Activated naive CD8-positive, alpha-beta T cell treated with anti-CD3 and anti-CD28 coated beads, Interleukin-2, amount 50 U/mL, for 16 hours (primary cell): ENCODE measurements at regions not wholly inside any gene's neighbourhood (a gene's known extent, or its start where the extent isn't known, plus 50 kb on each side); places are given as distances from the start of the nearest gene placed in this dataset.
"Not testable (repeated sequence)": the region's sequence is repeated elsewhere in the genome, so short reads cannot be mapped to it uniquely, and the experiment has no call there.

ENCODE experiments used
- DNase-seq: peaks from one replicate; pipeline ENCODE4 v3.0.0-alpha.2; 2020; ENCODE audit warnings: low read depth, low spot score

GRCh38 chr17:20633268-20634059, 53.9 kb downstream of the CDRT15L2 start:
- DNase-seq: not testable (repeated sequence)

GRCh38 chr17:20640147-20640546, 60.6 kb downstream of the CDRT15L2 start:
- DNase-seq: not testable (repeated sequence)

GRCh38 chr17:20646661-20647272, 67.2 kb downstream of the CDRT15L2 start:
- DNase-seq: not testable (repeated sequence)

GRCh38 chr17:20649097-20649767, 69.7 kb downstream of the CDRT15L2 start:
- not testable (repeated sequence) for DNase-seq

DNA sequence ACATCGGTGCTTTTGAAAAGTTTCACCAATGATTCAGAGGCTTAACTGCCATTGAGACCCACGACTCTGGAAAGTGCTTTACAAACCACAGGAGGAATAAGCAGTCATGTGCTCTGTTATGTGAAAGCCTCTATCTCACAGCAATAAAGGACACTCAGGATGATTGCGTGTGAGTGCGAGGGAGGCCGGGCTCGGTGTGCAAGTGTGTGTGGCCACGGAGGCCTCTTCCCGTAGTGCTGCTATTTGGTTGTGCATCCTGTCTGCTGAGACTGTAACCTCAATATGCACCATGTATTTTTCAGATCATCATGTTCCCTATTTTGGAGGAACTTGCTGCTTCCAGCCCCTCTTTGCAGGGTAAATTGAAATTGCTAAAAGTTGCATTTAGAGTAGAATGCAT, 71.5 kb downstream of the CDRT15L2 start:
- not testable (repeated sequence) for DNase-seq

- DNase-seq: not testable (repeated sequence)
Measured at GRCh38 chr17:20651736-20652135, 72.2 kb downstream of the CDRT15L2 start.

- DNase-seq: not testable (repeated sequence)
Measured at GRCh38 chr17:20653391-20653790, 73.9 kb downstream of the CDRT15L2 start.

DNA sequence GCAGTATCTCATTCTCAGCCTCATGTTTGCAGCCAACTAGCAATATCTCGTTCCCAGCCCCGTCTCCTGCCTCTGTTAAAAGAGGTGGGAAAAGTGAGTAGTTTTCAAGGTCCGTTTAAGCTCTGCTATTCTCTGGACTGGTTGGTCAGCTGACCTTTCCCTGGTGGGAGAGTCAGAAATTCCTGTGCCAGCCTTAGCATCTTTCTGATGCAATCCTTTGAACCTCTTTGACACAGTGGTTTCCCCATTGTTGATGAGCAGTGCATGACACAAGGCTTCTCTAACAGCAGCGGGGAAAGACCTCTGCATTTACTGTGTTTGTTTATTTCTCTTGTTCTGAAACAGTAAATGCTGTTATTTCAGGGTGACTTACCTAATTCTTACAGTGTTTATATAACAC, 74.6 kb downstream of the CDRT15L2 start:
- not testable (repeated sequence) for DNase-seq

DNA sequence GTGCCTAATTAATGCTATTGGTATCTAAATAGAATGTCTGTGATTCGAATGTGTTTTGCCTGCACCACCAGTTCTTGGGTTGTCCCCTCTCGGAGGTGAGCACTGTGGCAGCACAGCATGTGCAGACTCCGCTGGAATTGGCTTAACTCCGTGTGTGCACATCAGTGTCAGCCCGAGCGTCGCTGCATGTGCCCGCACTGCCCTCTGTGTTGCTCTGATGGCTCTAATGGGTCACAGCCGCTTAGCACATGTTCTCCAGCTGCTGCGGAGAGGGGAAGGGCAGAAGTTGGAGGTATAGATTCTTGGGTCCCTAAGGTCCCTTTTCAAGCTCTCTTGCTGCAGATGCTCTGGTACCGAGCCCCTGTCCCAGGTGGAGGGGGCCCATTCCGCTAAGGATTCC, 75.1 kb downstream of the CDRT15L2 start:
- not testable (repeated sequence) for DNase-seq

DNA sequence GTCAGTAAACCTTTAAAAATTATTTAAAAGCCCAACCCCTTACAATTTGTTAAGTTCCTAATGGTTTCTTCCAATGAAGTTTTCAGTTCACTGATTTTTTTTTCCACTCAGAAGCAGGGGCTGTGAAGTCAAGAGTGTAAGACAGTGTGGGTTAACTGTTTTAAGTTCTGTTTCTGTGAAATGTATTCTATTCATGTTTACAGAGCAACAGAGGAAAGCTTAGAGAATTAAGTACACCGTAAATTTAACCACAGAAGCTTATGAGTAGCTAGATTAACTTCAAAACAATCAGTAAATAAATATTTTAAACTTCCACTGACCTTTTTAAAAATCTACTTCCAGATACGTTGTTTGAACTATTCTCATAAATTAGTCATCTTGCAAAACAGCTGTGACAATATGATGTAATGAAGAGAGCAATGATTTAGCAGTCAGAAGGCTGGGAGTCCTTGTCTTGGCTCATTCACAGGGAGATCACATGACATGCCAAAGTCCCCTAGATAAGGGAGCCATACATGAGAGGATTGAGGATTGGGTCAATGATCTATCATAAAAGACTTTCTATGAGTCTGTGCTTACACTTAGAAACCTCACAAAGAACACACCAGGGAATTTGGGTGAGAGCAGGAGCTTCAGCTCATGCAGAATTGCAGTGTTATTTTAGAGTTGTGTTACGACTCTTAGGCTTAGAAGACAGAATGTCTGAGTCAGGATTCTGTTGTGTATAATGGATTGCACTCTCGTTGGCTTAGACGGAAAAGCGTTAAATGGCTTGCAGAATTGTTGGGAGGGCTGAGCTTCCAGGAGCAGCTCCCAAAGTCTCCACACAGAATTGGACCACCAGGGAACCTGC, 85.8 kb downstream of the CDRT15L2 start:
- DNase-seq: not testable (repeated sequence)

- DNase-seq: not testable (repeated sequence)
Measured at GRCh38 chr17:20666689-20667088, 87.2 kb downstream of the CDRT15L2 start.

DNA sequence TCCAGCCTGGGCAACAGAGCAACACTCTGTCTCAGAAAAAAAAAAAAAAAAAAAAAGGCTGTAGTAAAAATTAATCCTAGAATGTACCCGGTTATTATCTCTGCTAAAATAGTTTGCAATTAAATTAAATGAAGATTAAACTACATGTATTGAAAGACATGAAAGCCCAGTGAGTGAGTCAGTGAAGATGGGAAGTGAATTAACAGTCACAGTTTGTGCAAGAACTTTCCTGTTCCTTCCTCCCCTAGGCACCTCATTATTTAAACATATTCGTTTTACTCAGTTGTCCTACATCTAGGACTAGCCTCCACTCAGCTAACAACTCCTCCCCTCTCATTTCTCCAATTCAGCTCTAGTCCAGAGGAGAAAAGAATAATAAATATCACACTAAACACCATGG, 88.2 kb downstream of the CDRT15L2 start:
- DNase-seq: not testable (repeated sequence)

GRCh38 chr17:20668316-20668715, 88.8 kb downstream of the CDRT15L2 start:
- DNase-seq: not testable (repeated sequence)

DNA sequence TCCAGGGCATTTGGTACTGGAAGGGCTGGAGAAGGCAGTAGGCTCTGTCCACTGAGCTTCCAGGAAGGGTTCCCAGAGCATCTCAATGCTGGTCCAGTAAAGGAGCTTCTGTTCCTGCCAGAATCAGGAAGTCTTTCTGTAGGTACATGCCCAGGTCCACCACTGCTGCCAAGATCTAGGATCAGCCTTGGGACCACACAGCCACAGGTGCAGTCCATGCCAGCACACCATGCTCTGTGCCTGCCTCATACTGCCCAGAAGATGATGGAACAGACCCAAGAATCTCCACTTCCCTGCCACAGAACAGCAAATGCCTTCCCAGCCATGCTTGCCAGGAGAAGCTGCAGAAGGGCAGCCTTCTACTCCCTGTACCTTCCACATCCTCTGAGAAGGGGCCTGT, 89.3 kb downstream of the CDRT15L2 start:
- not testable (repeated sequence) for DNase-seq

DNA sequence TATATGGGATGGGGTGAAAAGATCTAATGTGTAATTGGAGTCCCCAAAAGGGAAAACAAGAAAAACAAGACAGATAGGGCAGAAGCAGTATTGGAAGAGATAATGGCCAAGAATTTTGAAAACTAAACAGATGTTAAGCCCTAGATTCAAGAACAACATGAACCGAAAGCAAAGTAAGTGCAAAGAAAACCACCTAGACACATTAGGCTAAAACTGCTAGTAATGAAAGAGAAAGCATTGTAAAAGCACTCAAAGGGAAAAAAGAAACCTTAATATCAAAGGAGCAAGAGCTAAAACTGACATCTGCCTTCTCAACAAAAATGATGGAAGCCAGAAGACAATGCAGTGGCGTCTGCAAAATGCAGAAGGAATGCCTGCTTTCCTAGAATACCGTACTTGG, 91.0 kb downstream of the CDRT15L2 start:
- not testable (repeated sequence) for DNase-seq

GRCh38 chr17:20674374-20674773, 94.8 kb downstream of the CDRT15L2 start:
- not testable (repeated sequence) for DNase-seq

GRCh38 chr17:20675707-20676106, 96.2 kb downstream of the CDRT15L2 start:
- DNase-seq: not testable (repeated sequence)

DNA sequence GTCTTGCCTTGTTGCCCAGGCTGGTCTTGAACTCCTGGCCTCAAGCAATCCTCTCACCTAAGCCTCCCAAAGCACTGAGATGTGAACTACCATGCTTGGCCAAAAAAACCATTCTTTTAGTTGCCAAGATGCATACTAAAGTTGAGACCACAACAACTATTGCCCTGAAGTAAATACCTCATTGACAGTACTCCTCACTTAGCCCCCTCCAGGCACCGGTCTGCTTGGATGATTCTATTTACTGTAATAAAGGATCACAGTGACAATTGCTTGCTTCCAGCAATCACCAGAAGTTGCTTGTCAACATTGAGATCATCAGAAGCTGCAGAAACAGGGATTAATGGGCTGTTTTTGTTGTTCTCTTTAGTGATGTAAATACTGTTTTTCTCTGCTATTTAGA, 97.1 kb downstream of the CDRT15L2 start:
- DNase-seq: not testable (repeated sequence)

- DNase-seq: not testable (repeated sequence)
Measured at GRCh38 chr17:20677469-20677868, 97.9 kb downstream of the CDRT15L2 start.

- DNase-seq: not testable (repeated sequence)
Measured at GRCh38 chr17:20678424-20678823, 98.9 kb downstream of the CDRT15L2 start.
